Type B pancreatic cell (in vitro differentiated cells): ENCODE measurements at regions not wholly inside any gene's neighbourhood (a gene's known extent, or its start where the extent isn't known, plus 50 kb on each side); places are given as distances from the start of the nearest gene placed in this dataset.

Experiments used
- DNase-seq: peaks from one replicate; pipeline ENCODE4 v3.0.0; 2021; ENCODE audit warnings: mixed read lengths; ENCODE audit not compliant: unreplicated experiment; ENCODE audit errors: extremely low spot score
- H3K27ac Mint-ChIP-seq: 2 replicates; pipeline ENCODE4 v1.8.0; 2021; ENCODE audit warnings: mild to moderate bottlenecking, mixed read lengths
- H3K27me3 Mint-ChIP-seq: 2 replicates; pipeline ENCODE4 v1.8.0; 2021; ENCODE audit warnings: mixed read lengths
- H3K36me3 Mint-ChIP-seq: 2 replicates; pipeline ENCODE4 v1.8.0; 2021; ENCODE audit warnings: mixed read lengths
- H3K4me1 Mint-ChIP-seq: one replicate; pipeline ENCODE4 v1.8.0; 2021; ENCODE audit warnings: mixed read lengths; ENCODE audit not compliant: unreplicated experiment
- H3K4me3 Mint-ChIP-seq: 2 replicates; pipeline ENCODE4 v1.8.0; 2021; ENCODE audit warnings: mild to moderate bottlenecking, mixed read lengths
- H3K9me3 Mint-ChIP-seq: 2 replicates; pipeline ENCODE4 v1.8.0; 2021; ENCODE audit warnings: mixed read lengths
- TF ChIP-seq, protein P1 (sequence below): fragments of 200-600 bp; sonication (generic); conservative IDR thresholded peaks from 2 replicates; pipeline ENCODE4 v1.5.0; 2021; ENCODE audit warnings: antibody characterized with exemption, mild to moderate bottlenecking

DNA sequence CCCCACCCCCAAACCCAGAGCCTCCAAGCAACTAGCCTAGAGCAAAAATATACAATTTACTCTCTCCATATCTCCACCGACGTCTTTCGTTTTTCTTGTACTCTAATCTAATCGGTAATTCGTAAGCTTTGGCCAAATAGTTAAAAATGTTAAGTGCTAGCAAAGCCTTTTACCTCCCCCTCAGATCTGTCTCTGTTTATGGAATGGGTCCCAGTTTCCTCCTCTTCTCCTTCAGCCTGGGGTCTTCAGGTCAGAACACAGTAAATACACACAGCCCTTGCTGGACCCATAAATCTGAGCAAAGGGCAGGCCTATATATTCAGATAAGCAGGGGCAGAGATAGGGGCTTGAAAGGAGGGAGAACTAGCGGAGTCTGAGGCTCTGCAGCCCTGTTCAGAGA is 267.4 kb downstream of the MEIS1 start:
- DNase-seq: no peak
- H3K4me1 Mint-ChIP-seq: peaks cover 56% of the 10 kb centered on the region
- peak overlapping the region; percentile 8 for H3K4me3 Mint-ChIP-seq
- TF ChIP-seq, protein P1, sequence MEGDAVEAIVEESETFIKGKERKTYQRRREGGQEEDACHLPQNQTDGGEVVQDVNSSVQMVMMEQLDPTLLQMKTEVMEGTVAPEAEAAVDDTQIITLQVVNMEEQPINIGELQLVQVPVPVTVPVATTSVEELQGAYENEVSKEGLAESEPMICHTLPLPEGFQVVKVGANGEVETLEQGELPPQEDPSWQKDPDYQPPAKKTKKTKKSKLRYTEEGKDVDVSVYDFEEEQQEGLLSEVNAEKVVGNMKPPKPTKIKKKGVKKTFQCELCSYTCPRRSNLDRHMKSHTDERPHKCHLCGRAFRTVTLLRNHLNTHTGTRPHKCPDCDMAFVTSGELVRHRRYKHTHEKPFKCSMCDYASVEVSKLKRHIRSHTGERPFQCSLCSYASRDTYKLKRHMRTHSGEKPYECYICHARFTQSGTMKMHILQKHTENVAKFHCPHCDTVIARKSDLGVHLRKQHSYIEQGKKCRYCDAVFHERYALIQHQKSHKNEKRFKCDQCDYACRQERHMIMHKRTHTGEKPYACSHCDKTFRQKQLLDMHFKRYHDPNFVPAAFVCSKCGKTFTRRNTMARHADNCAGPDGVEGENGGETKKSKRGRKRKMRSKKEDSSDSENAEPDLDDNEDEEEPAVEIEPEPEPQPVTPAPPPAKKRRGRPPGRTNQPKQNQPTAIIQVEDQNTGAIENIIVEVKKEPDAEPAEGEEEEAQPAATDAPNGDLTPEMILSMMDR: no peak
- H3K27ac Mint-ChIP-seq: no peak overlapping the region
- H3K27me3 Mint-ChIP-seq: no peaks in the 10 kb centered on the region
- no peaks in the 10 kb centered on the region for H3K9me3 Mint-ChIP-seq
- H3K36me3 Mint-ChIP-seq: no peaks in the 10 kb centered on the region

DNA sequence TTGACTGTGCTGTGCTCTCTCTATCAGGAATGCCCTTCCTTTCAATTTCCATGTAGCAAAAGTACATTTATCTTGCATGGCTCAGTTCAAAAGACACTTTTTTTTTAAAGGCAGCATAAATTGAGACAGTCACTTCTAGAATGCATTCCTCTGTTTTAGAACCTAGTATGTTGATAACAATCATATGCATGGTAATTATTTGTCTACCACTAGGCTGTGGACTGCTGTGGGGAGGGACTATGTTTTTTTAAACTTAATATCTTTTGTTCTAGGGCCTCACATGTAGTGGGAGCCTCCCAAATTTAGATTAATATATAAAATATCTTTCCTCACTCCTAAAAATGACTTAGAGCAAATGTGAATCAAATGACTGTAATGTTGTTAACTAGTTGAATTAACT is 269.9 kb downstream of the MEIS1 start:
- DNase-seq: no peak
- TF ChIP-seq, protein P1: no peak
- no peaks in the 10 kb centered on the region for H3K27me3 Mint-ChIP-seq
- H3K4me1 Mint-ChIP-seq: peaks cover 34% of the 10 kb centered on the region
- H3K9me3 Mint-ChIP-seq: no peaks in the 10 kb centered on the region
- H3K36me3 Mint-ChIP-seq: no peaks in the 10 kb centered on the region
- no peak overlapping the region for H3K27ac Mint-ChIP-seq
- H3K4me3 Mint-ChIP-seq: no peak overlapping the region

- H3K4me1 Mint-ChIP-seq: peaks cover 21% of the 10 kb centered on the region
- no peak for DNase-seq
- H3K4me3 Mint-ChIP-seq: no peak overlapping the region
- TF ChIP-seq, protein P1: no peak
- no peaks in the 10 kb centered on the region for H3K27me3 Mint-ChIP-seq
- no peak overlapping the region for H3K27ac Mint-ChIP-seq
- no peaks in the 10 kb centered on the region for H3K36me3 Mint-ChIP-seq
- no peaks in the 10 kb centered on the region for H3K9me3 Mint-ChIP-seq
Observed at GRCh38 chr2:66714610-66715009, 279.7 kb downstream of the MEIS1 start.

DNA sequence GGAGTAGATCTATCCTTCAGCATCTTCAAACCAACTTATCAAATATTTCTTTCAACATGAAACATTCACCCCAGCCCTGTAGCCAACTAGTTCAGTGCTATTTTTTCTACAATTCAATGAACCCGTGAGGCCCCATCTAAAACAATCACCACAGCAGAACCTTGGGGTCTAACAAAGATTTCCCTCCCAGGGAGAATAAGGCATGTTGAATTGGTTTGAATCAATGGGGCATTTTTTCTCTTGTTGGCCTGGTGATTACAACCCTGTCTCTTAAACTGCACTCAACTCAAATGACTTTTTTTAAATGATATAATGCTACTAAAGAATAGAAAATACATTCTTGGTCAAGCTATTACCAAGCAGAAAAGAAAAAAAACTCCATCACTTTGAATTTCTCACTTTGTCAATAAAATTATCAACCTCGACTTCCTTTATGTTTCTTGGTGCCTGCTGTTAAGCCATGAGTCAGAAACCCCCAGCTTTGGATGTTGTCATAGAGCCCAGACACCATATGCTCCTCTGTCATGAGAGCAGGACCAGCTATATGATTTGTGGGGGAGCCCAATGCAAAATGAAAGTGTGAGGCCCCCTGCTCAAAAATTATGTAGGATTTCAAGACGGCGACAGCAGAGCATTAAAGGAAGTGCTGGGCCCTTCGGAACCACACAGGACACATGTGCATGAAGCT is 282.4 kb downstream of the MEIS1 start:
- DNase-seq: no peak
- Mint-ChIP-seq H3K36me3 (no peaks in the 10 kb centered on the region), H3K4me3 (no peak overlapping the region), H3K27ac (no peak overlapping the region), H3K27me3 (no peaks in the 10 kb centered on the region), H3K4me1 (peaks cover 21% of the 10 kb centered on the region), H3K9me3 (no peaks in the 10 kb centered on the region)
- TF ChIP-seq, protein P1: no peak

DNA sequence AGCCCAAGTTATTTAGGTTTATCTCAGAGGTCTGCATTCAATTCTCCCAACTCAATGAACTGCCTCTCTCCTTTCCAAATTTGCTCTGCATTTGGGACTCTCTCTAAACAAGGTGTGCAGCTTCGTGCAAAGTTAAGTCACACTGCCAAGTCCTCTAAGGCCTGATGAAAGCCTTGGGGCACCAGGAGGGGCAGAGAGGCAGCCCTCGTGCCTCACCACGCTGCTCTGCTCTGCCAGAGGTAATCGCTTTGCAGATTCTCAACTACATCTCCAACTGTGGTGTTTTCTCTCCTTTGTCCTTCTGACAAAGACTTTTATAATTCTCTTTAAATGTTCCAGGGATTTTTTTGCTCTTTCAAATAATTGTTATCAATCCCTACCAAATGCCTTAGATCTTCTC is 283.0 kb downstream of the MEIS1 start:
- no peak for DNase-seq
- no peaks in the 10 kb centered on the region for H3K36me3 Mint-ChIP-seq
- peaks cover 4% of the 10 kb centered on the region for H3K9me3 Mint-ChIP-seq
- no peak overlapping the region for H3K4me3 Mint-ChIP-seq
- TF ChIP-seq, protein P1: no peak
- H3K27me3 Mint-ChIP-seq: no peaks in the 10 kb centered on the region
- H3K4me1 Mint-ChIP-seq: peaks cover 21% of the 10 kb centered on the region
- H3K27ac Mint-ChIP-seq: no peak overlapping the region
